Muscle of arm (tissue), 1 donor: ENCODE measurements at regions not wholly inside any gene's neighbourhood (a gene's known extent, or its start where the extent isn't known, plus 50 kb on each side); places are given as distances from the start of the nearest gene placed in this dataset.

ENCODE experiments used
- DNase-seq: peaks from one replicate; pipeline ENCODE4 v3.0.0-alpha.2; 2013

DNA sequence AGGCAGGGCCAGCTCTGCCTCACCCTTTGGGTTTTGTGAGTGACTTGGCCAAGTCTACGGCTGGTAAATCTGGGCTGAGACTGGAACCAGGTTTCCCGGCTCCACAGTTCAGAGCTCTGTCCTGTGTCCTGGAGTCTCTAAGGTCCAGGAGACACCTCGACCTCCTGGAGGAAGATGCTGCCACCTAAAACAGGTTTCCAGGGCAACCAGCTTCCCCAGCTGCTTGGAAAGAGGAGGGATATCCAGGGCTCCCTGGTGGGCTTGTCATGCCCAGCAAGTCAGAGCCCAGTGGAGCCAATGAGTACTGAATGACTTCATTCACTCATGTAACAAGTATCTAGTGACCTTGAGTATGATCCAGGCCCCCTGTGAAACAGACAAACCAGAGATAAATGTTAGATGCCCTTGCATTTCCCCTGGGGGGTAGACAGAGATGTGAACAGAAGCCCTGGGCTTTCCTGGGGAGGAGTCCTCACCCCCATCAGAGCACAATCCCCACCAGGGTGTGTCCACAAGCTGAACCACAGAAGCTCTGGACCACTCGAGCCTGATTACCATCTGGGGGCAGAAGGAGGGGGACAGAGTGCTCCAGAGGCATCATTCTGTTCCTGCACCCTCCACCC is 181.2 kb upstream of the RAB4A start:
- no peak for DNase-seq

DNA sequence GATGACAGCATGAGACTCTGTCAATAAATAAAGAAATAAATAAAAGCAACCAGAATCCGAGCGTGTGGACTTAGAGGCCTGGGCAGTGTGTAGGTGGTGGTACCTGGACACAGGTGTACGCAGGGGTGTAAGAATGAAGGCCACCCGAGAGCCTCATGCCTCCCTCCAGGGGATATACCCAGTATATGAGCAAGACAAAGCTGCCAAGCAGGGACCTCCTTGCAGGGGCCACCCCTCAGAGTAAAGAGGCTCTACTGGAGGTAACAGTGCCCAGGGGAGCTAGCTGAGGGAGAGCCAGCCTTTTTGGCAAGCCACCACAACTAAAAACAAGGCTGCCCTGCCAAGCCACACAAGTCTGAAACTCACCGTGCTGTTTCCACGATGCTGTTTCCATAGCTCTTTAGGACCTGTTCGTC is 179.2 kb upstream of the RAB4A start:
- DNase-seq = no peak

DNA sequence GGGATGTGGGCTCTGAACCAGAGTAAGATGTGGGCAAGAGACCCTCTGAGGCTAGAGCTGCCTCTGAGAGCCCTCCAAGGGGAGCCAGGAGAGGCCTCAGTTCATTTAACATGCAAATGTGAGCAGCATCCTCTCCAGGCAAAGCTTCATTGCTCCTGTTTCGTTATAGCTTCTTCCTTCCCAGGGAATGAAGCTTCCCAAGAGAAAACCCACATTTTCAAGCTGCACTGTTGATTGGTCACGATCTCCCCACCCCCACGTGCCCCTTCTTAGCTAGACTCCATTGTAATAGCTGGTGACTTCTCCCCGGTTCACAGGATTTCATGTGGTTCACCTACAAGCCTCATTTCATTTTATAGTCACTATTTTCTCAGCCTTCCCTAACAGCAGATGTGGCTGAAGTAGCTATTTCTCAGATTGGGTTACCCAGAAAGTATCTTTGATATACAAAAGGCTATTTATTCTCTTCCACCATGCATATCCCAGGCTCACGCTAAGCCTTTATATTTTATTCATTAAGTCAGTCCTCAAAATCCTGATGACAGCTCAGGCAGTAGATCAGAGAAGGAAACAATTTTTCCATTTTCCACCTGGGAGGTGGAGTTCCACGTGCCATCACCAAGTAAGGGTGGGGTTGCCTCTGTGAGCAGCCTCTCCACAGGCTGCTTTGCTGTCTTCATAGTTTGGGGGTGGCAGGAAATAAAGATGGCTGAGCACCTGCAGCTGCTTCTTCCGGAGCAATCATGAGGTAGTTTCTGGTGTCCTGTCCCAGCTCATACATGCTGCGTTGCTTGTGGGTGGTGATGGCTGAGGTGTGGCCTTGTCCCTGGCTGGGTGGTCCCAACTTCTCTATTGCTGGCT is 178.3 kb upstream of the RAB4A start:
- no peak for DNase-seq

DNA sequence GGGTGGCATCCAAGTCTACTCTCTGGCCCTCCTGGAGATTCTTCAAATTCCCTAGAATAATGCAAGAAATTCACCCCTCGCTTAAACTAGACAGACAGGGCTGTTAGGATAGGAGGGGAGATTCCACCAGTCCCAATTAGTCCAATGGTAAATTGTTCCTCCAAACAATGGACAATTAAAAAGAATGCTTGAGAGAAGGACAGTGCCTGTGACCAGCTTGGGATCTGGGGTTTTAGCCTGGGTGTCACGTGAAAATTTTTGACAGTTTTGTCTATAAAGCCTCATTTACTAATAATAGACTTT is 177.7 kb upstream of the RAB4A start:
- no peak for DNase-seq

DNA sequence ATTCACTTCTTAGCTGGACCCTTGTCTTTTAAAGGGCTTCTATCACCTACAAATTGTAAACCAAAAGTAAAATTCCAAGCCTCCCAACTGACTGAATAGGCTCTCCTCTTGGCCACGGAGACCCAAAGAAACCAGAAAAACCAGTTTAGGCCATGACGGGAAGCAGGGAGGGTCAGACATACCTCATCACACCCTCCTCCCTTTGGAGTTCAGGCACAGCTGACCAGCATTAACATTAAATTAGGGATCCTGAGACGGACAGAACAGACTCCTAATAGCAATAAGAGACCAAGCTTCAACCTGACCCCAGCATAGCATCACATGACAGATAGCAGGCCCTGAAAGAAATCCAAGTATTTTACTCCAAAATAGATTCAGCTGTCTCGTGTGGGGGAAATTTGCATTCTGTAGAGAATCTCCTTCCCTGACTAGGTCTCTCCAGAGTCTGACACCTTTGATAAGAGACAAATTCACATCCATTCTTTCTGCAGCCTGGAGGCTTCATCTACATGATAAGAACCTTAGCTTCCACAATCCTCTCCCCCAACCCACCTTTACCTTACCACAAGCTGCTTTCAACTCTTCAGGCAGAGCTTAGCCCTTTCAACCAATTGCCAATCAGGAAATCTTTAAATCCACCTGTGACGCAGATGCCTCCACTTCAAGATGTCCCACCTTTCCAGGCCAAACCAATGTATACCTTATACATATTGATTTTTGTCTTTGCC is 177.1 kb upstream of the RAB4A start:
- no peak for DNase-seq

DNA sequence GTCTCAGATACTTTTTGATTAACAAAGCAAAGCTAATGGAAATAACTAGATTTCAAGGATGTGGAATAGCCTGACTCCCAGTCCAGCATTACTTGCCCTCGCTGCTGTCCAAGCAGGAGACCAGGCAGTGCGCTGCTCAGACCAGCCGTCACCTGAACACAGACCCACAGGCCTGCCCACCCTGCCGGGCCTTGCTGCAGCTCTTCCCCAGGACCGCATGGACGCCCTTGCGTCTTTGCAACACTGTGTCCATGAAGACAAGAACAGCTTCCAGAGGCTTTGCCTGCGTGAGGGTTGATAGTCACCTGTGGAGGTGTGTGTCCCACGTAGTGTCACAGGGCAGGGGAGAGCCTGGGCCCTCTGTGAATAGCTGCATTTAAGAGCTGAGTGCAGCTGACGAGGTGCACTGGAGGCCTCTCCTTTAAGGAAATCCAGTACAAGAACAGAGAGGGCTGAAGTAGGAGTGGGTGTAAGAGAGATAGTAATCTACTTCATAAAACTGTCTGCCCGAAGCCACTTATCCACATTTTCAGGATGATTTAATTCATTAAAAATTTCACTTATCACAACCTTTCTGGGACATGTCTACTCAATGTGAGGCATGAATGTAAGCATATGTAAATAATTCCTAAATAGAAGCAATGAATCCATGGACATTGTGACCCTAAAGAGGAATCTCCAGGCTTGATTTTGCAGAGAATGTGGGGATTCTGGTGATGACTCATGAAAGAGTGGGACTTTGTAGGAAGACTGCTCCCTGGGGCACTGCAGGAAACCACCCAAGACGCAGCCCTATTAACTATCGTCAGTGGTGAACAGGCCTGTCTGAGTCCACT is 176.2 kb upstream of the RAB4A start:
- no peak for DNase-seq

DNA sequence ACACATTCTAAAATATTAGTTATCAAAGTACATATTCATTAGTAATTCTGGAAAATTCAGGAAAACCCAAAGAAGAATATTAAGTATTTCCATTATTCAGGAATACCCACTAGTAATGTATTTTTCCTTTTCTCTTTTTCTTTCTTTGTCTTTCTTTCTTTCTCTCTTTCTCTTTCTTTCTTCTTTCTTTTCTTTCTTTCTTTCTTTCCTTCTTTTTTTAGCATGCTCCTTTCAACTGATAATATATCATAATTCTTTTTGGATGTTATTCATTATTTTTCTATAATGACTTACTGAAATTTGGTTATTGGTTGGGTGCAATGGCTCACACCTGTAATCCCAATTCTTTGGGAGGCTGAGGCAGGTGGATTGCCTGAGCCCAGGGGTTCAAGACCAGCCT is 175.6 kb upstream of the RAB4A start:
- no peak for DNase-seq

GRCh38 chr1:229097356-229097755 is 173.6 kb upstream of the RAB4A start:
- DNase-seq = no peak

GRCh38 chr1:229098361-229098760 is 172.6 kb upstream of the RAB4A start:
- no peak for DNase-seq

DNA sequence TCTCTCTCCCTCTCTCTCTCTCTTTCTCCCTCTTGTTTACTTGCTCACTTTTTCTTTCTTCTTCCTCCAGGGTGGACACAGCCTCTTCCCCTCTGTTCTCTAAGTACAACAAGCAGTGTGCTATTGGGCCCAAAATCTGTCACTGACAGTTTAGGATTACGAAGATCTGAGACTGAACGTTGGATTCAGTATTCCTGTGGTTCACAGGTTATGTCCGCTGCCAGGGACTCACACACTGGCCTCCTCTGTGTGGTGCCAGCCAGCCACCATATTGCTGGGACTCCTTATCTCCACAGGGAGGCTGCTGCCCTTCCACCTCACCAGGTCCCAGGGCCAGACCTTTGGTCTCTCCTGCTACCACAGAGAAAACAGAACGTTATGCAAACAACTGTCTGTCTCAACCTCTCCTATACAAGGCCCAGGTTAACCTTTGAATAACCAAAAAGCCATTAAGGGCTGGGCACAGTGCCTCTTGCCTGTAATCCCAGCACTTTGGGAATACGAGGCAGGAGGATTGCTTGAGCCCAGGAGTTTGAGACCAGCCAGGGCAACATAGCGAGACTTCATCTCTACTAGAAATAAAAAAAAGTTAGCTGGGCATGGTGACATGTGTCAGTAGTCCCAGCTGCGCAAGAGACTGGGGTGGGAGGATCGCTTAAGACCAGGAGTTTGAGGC is 171.9 kb upstream of the RAB4A start:
- no peak for DNase-seq

GRCh38 chr1:229101011-229101871 is 169.7 kb upstream of the RAB4A start:
- DNase-seq = no peak

- DNase-seq = no peak
Observed at GRCh38 chr1:229102741-229103391, 168.0 kb upstream of the RAB4A start.

DNA sequence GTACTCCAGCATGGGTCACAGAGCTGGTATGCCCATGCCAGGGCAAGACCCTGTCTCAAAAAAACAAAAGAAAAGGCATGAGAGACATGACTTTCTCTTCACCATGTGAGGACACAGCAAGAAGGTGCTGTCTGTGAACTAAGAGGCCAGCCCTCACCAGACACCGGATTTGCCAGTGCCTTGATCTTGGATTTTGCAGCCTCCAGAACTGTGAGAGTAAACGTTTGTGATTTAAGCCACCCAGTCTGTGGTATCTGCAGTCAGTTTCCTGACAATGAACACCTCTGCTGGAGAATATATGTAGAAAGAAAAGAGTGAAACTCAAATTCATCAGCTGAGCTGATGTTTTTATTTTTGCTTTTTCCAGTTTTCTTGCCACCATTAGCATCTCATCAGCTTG is 166.3 kb upstream of the RAB4A start:
- no peak for DNase-seq

- no peak for DNase-seq
Observed at GRCh38 chr1:229105109-229105508, 165.8 kb upstream of the RAB4A start.

- no peak for DNase-seq
Observed at GRCh38 chr1:229105822-229106525, 164.9 kb upstream of the RAB4A start.

GRCh38 chr1:229106526-229107125 is 164.3 kb upstream of the RAB4A start:
- DNase-seq = no peak

- no peak for DNase-seq
Observed at GRCh38 chr1:229107304-229107815, 163.6 kb upstream of the RAB4A start.

DNA sequence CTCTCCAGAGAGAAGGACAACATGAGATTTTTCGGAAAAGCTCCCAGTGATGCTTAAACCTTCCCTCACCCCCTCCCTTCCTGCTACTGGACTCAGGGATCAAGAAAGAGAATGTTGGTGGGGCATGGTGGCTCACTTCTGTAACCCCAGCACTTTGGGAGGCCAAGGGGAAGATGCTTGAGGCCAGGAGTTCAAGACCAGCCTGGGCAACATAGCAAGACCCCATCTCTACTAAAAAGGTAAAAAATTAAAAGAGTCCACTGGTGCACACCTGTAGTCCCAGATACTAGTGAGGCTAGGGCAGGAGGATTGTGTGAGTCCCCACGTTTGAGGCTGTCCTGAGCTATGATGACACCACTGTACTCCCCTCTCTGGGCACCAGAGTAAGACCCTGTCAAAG is 162.9 kb upstream of the RAB4A start:
- DNase-seq = no peak
